SK-N-SH (cell line): ENCODE measurements at regions not wholly inside any gene's neighbourhood (a gene's known extent, or its start where the extent isn't known, plus 50 kb on each side); places are given as distances from the start of the nearest gene placed in this dataset.

Experiments
- CTCF ChIA-PET: fragments of 300-600, 350-600 bp; formaldehyde crosslinking; extraction: SDS; loops from one replicate; lab custom pipeline; 2021; lab: Yijun Ruan, JAX
- POLR2A ChIA-PET: fragments of 350-600 bp; sonication (Branson Sonifier 250); formaldehyde crosslinking; extraction: SDS; loops from one replicate; lab custom pipeline; 2020; ENCODE audit warnings: antibody characterized with exemption, inconsistent platforms; lab: Yijun Ruan, JAX
- DNase-seq: peaks from one replicate; pipeline ENCODE4 v3.0.0; 2012
- H2AFZ ChIP-seq: fragments of 200-600 bp; sonication (generic); 2 replicates; pipeline ENCODE4 v1.8.1; 2016; ENCODE audit warnings: antibody characterized with exemption, mild to moderate bottlenecking, low read depth
- H3F3A ChIP-seq: fragments of 200-600 bp; sonication (generic); replicated peaks from 2 replicates; pipeline ENCODE3; 2016; ENCODE audit warnings: antibody characterized with exemption, mild to moderate bottlenecking; ENCODE audit not compliant: insufficient read depth
- H3K27ac ChIP-seq, 2 experiments: fragments of 200-500 bp in 1 of 2; fragments of 200-600 bp in 1 of 2; sonication (Bioruptor generic) in 1 of 2; sonication (generic), shearing (Covaris generic) in 1 of 2; 2 replicates each; pipeline versions ENCODE4 v1.5.1 to v1.6.1; 2014 to 2016; ENCODE audit warnings: low read depth in 2 of 2, inconsistent platforms in 1 of 2, low read length in 1 of 2, mild to moderate bottlenecking in 1 of 2, mixed read lengths in 1 of 2
- H3K27me3 ChIP-seq: fragments of 200-600 bp; sonication (generic), shearing (Covaris generic); 2 replicates; pipeline ENCODE4 v1.6.1; 2016; ENCODE audit warnings: mixed run types; ENCODE audit not compliant: insufficient read depth
- H3K36me3 ChIP-seq, 2 experiments: fragments of 200-500 bp in 1 of 2; fragments of 200-600 bp in 1 of 2; sonication (Bioruptor generic) in 1 of 2; sonication (generic) in 1 of 2; replicated peaks in 1 of 2; 2 replicates each; pipeline versions ENCODE3 to v1.5.1; 2014 to 2016; ENCODE audit warnings: low read length in 1 of 2, mild to moderate bottlenecking in 1 of 2; ENCODE audit not compliant: insufficient read depth in 2 of 2, control insufficient read depth in 1 of 2
- H3K4me1 ChIP-seq, 2 experiments: fragments of 200-500 bp in 1 of 2; fragments of 200-600 bp in 1 of 2; sonication (Bioruptor generic) in 1 of 2; sonication (generic), shearing (Covaris generic) in 1 of 2; 2 replicates each; pipeline versions ENCODE4 v1.5.1 to v1.6.1; 2014 to 2016; ENCODE audit warnings: low read depth in 1 of 2, low read length in 1 of 2, mixed run types in 1 of 2; ENCODE audit not compliant: insufficient read depth in 2 of 2, control insufficient read depth in 1 of 2
- H3K4me2 ChIP-seq: fragments of 200-600 bp; sonication (generic), shearing (Covaris generic); 2 replicates; pipeline ENCODE4 v1.6.1; 2017; ENCODE audit warnings: mixed run types
- H3K4me3 ChIP-seq, 2 experiments: fragments of 200-500 bp in 1 of 2; fragments of 200-600 bp in 1 of 2; sonication (Bioruptor generic) in 1 of 2; sonication (generic), shearing (Covaris generic) in 1 of 2; 2 replicates each; pipeline versions ENCODE4 v1.5.1 to v1.8.1; 2014 to 2016; ENCODE audit warnings: low read depth in 2 of 2, inconsistent platforms in 1 of 2, low read length in 1 of 2, mild to moderate bottlenecking in 1 of 2, mixed read lengths in 1 of 2, moderate library complexity in 1 of 2
- H3K79me2 ChIP-seq: fragments of 200-600 bp; sonication (generic); 2 replicates; pipeline ENCODE4 v1.8.1; 2017; ENCODE audit warnings: mild to moderate bottlenecking; ENCODE audit not compliant: insufficient read depth
- H3K9ac ChIP-seq: fragments of 200-600 bp; sonication (generic); 2 replicates; pipeline ENCODE4 v1.6.1; 2017; ENCODE audit warnings: mixed run types
- H3K9me2 ChIP-seq: fragments of 200-600 bp; sonication (generic); 2 replicates; pipeline ENCODE4 v1.6.1; 2017; ENCODE audit warnings: mixed run types
- H3K9me3 ChIP-seq: fragments of 200-600 bp; sonication (generic); 2 replicates; pipeline ENCODE4 v1.6.1; 2017; ENCODE audit warnings: mixed run types, mild to moderate bottlenecking, moderate library complexity
- H4K20me1 ChIP-seq: fragments of 200-600 bp; sonication (generic); 2 replicates; pipeline ENCODE4 v1.6.1; 2017; ENCODE audit warnings: mild to moderate bottlenecking, mixed run types; ENCODE audit not compliant: insufficient read depth
- EZH2phosphoT487 ChIP-seq: fragments of 200-600 bp; sonication (generic); IDR thresholded peaks from 2 replicates; pipeline ENCODE4 v1.6.1; 2017; ENCODE audit warnings: low read depth, mixed run types, mild to moderate bottlenecking, antibody characterized with exemption, moderate library complexity, borderline replicate concordance
- FOXM1 ChIP-seq: IDR thresholded peaks from 2 replicates; pipeline ENCODE4 v1.4.0; 2012; ENCODE audit warnings: low read depth, mild to moderate bottlenecking
- GABPA ChIP-seq: IDR thresholded peaks from 2 replicates; pipeline ENCODE4 v1.4.0; 2012; ENCODE audit warnings: low read depth, mild to moderate bottlenecking
- GATA2 ChIP-seq: sonication (generic); formaldehyde crosslinking; IDR thresholded peaks from 2 replicates; pipeline ENCODE4 v1.5.0; 2020; ENCODE audit warnings: mild to moderate bottlenecking, missing genetic modification reagents
- NFIC ChIP-seq: IDR thresholded peaks from 2 replicates; pipeline ENCODE4 v1.4.0; 2012; ENCODE audit warnings: borderline replicate concordance
- NRF1 ChIP-seq: IDR thresholded peaks from 2 replicates; pipeline ENCODE4 v1.6.1; 2012; ENCODE audit warnings: low read depth, mild to moderate bottlenecking, low read length
- SMC3 ChIP-seq: IDR thresholded peaks from 2 replicates; pipeline ENCODE4 v1.6.1; 2012; ENCODE audit warnings: low read depth, low read length, improper control_type of control experiment
- TCF12 ChIP-seq: IDR thresholded peaks from 2 replicates; pipeline ENCODE4 v1.4.0; 2012
- YY1 ChIP-seq: IDR thresholded peaks from 2 replicates; pipeline ENCODE4 v1.4.0; 2012; ENCODE audit warnings: low read depth, mild to moderate bottlenecking
- WGBS: methylation state at CpG from one replicate; pipeline ENCODE4 v1.1.6; 2017; ENCODE audit warnings: low lambda C conversion rate; 5-methylcytosine and 5-hydroxymethylcytosine counted together
- TF ChIP-seq, protein P1 (sequence below): fragments of 200-600 bp; sonication (generic); IDR thresholded peaks from 2 replicates; pipeline ENCODE4 v1.6.1; 2017; ENCODE audit warnings: antibody characterized with exemption, mild to moderate bottlenecking, moderate library complexity
- TF ChIP-seq, protein P2 (sequence below): IDR thresholded peaks from 2 replicates; pipeline ENCODE4 v1.6.1; 2012; ENCODE audit warnings: mild to moderate bottlenecking, low read depth, low read length, moderate library complexity

DNA sequence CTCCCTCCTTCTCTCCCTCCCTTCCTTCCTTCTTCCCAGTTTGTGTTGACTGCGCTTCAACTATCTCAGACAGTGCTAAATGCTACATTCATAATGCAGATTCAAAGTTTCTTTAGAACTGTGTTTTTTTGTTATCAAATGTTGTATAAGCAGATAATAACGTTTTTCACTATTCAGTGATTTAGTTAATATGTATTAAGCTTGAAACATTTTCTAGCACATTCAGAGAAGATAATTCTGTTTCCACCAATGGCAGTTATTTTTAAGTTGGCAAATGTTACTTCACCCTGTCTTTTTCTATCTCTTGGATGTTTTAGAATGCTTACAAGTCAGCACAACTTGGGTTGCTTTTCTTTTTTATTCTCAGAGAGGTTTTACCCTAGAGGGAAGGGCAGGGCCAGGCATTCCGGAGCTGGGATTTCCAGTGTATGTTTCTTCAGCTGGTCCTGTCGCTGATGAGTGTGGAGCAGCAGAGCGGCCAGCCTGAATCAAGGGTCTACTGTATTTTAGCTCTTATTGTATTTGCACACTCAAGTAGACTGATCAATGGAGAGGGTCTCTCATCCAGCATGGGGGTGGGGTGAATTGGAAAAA lies 162.3 kb upstream of the ARHGAP20 start (continued):
- TF ChIP-seq NFIC (no peak), GATA2 (CRISPR knock-in tag) (no peak), NRF1 (no peak)
- TF ChIP-seq, protein P1, sequence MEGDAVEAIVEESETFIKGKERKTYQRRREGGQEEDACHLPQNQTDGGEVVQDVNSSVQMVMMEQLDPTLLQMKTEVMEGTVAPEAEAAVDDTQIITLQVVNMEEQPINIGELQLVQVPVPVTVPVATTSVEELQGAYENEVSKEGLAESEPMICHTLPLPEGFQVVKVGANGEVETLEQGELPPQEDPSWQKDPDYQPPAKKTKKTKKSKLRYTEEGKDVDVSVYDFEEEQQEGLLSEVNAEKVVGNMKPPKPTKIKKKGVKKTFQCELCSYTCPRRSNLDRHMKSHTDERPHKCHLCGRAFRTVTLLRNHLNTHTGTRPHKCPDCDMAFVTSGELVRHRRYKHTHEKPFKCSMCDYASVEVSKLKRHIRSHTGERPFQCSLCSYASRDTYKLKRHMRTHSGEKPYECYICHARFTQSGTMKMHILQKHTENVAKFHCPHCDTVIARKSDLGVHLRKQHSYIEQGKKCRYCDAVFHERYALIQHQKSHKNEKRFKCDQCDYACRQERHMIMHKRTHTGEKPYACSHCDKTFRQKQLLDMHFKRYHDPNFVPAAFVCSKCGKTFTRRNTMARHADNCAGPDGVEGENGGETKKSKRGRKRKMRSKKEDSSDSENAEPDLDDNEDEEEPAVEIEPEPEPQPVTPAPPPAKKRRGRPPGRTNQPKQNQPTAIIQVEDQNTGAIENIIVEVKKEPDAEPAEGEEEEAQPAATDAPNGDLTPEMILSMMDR = no peak

DNA sequence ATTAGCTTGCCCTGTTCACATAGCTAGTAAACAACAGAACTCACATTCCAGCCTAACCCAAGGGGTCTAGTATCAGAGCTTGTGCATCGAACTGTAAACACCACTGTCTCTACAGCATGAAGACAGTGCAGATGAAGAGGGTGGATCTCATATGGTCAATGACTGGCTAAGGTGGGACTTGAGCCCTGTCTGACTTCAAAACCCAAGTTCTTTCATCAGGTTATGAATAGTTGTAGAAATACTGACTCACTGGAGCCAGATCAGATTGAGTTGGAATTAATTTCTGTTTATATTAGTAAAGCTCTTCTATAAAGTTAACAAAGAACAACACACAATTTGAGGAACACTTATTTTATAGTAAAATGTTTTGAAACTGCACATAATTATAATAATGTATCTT lies 161.7 kb upstream of the ARHGAP20 start:
- Histone ChIP-seq H3K36me3 (no peaks in the 10 kb centered on the region), H3K27ac (no peak overlapping the region), H2AFZ (no peak overlapping the region), H3K9me3 (no peaks in the 10 kb centered on the region), H3K27me3 (no peaks in the 10 kb centered on the region), H3K4me3 (no peak overlapping the region), H3K79me2 (no peaks in the 10 kb centered on the region), H3K9me2 (no peaks in the 10 kb centered on the region), H3K4me2 (no peak overlapping the region), H3F3A (no peaks in the 10 kb centered on the region), H4K20me1 (no peaks in the 10 kb centered on the region), H3K4me1 (no peaks in the 10 kb centered on the region), H3K9ac (no peak overlapping the region)
- ChIA-PET POLR2A (no interaction called here), CTCF (interaction anchor here (1.3 kb wide), 1 partner anchor 11 kb away, joined by 3 read pairs; no protein-coding TSS in a partner anchor)
- no peak for TF ChIP-seq TCF12
- no peak for TF ChIP-seq GATA2 (CRISPR knock-in tag)
- TF ChIP-seq, protein P2, sequence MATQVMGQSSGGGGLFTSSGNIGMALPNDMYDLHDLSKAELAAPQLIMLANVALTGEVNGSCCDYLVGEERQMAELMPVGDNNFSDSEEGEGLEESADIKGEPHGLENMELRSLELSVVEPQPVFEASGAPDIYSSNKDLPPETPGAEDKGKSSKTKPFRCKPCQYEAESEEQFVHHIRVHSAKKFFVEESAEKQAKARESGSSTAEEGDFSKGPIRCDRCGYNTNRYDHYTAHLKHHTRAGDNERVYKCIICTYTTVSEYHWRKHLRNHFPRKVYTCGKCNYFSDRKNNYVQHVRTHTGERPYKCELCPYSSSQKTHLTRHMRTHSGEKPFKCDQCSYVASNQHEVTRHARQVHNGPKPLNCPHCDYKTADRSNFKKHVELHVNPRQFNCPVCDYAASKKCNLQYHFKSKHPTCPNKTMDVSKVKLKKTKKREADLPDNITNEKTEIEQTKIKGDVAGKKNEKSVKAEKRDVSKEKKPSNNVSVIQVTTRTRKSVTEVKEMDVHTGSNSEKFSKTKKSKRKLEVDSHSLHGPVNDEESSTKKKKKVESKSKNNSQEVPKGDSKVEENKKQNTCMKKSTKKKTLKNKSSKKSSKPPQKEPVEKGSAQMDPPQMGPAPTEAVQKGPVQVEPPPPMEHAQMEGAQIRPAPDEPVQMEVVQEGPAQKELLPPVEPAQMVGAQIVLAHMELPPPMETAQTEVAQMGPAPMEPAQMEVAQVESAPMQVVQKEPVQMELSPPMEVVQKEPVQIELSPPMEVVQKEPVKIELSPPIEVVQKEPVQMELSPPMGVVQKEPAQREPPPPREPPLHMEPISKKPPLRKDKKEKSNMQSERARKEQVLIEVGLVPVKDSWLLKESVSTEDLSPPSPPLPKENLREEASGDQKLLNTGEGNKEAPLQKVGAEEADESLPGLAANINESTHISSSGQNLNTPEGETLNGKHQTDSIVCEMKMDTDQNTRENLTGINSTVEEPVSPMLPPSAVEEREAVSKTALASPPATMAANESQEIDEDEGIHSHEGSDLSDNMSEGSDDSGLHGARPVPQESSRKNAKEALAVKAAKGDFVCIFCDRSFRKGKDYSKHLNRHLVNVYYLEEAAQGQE = no peak
- WGBS = 76% methylated on average over 1 of the region's 1 CpG
- no peak for DNase-seq

DNA sequence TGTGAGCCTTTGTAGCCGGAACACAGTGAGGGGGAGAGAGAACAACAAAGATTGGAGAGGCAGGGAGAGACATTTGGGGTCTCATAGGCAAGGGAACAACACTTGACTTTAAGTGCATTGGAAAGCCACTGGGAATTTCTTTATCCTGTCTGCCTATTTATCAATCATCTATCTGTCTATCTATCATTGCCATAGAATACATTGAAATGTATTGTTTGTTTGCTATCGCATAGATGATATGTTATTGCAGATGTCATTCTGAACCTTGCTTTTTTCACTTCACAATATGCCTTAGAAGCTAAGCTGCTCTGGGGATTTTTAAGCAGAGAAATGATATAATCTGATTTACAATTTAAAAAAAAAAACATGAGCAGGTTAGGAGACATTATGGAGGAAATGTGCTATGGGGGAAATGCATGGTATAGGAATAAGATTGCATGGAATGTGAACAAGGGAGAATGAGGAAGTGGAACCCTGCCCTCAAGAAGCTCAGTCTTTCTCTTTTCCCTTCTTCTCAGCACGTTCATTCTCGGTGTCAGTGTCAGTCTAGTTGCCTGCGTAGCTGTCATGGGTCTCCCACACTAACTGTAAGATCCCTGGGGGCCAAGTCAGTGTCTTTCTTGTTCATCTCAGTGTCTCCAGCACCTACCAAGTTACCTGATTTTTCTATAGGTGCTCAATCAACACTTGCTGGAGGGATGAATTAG lies 158.7 kb upstream of the ARHGAP20 start:
- H3K4me2 ChIP-seq = no peak overlapping the region
- H3K27me3 ChIP-seq = no peaks in the 10 kb centered on the region
- CTCF ChIA-PET = no interaction called here
- no peaks in the 10 kb centered on the region for H3K79me2 ChIP-seq
- TF ChIP-seq FOXM1 (no peak), NFIC (no peak), SMC3 (no peak), YY1 (no peak), GABPA (no peak), GATA2 (CRISPR knock-in tag) (no peak), EZH2phosphoT487 (no peak)
- H3K4me3 ChIP-seq = no peak overlapping the region
- H4K20me1 ChIP-seq = no peaks in the 10 kb centered on the region
- DNase-seq = no peak
- no peak overlapping the region for H3K9ac ChIP-seq
- H3K36me3 ChIP-seq = no peaks in the 10 kb centered on the region
- H3K27ac ChIP-seq = no peak overlapping the region
- WGBS = 82% methylated on average over 5 of the region's 5 CpGs
- no peaks in the 10 kb centered on the region for H3F3A ChIP-seq
- no peaks in the 10 kb centered on the region for H3K9me3 ChIP-seq
- POLR2A ChIA-PET = no interaction called here
- H3K4me1 ChIP-seq = peaks cover 0 to 6% of the 10 kb centered on the region in 2 experiments; a peak in 1 of 4 replicates
- H3K9me2 ChIP-seq = no peaks in the 10 kb centered on the region
- no peak overlapping the region for H2AFZ ChIP-seq
